ENCODE measurements at regions not wholly inside any gene's neighbourhood (a gene's known extent, or its start where the extent isn't known, plus 50 kb on each side); places are given as distances from the start of the nearest gene placed in this dataset.

- Histone ChIP-seq H3K27ac (ENCODE audit: low read depth, low read length) (no peak overlapping the region), H3K79me2 (ENCODE audit: control insufficient read depth, low read length) (no peaks in the 10 kb centered on the region), H4K20me1 (ENCODE audit: control insufficient read depth, insufficient read depth, low read depth, low read length) (no peaks in the 10 kb centered on the region), H3K9me3 (ENCODE audit: control insufficient read depth, insufficient read depth, low read length) (no peaks in the 10 kb centered on the region), H3K9me2 (replicated peaks; ENCODE audit: control insufficient read depth, low read length) (no peaks in the 10 kb centered on the region), H3K36me3 (ENCODE audit: control insufficient read depth, low read length) (no peaks in the 10 kb centered on the region), H3K4me1 (ENCODE audit: control insufficient read depth, low read length) (peaks cover 18% of the 10 kb centered on the region), H3K4me3 (ENCODE audit: low read length) (no peak overlapping the region), H3K27me3 (ENCODE audit: control insufficient read depth, low read length) (no peaks in the 10 kb centered on the region), H3K4me2 (ENCODE audit: low read length) (no peak overlapping the region), H3F3A (ENCODE audit: control insufficient read depth, insufficient read depth) (no peaks in the 10 kb centered on the region)
- no peak for TF ChIP-seq EZH2phosphoT487 (IDR thresholded peaks at IDR 0.05; ENCODE audit: borderline replicate concordance, low read length)
- no peak for TF ChIP-seq CTCF (IDR thresholded peaks at IDR 0.05; ENCODE audit: low read depth, low read length, poor library complexity, severe bottlenecking)
These were observed 98.9 kb upstream of the CPEB4 start for GRCh38 chr5:173789031-173789920.

- H3K27me3 ChIP-seq (ENCODE audit: control insufficient read depth, low read length): no peaks in the 10 kb centered on the region
- no peaks in the 10 kb centered on the region for H3K9me2 ChIP-seq (replicated peaks; ENCODE audit: control insufficient read depth, low read length)
- no peaks in the 10 kb centered on the region for H3F3A ChIP-seq (ENCODE audit: control insufficient read depth, insufficient read depth)
- no peak overlapping the region for H3K27ac ChIP-seq (ENCODE audit: low read depth, low read length)
- H3K9me3 ChIP-seq (ENCODE audit: control insufficient read depth, insufficient read depth, low read length): no peaks in the 10 kb centered on the region
- peaks cover 18% of the 10 kb centered on the region for H3K4me1 ChIP-seq (ENCODE audit: control insufficient read depth, low read length)
- no peaks in the 10 kb centered on the region for H3K36me3 ChIP-seq (ENCODE audit: control insufficient read depth, low read length)
- no peaks in the 10 kb centered on the region for H3K79me2 ChIP-seq (ENCODE audit: control insufficient read depth, low read length)
- TF ChIP-seq CTCF (IDR thresholded peaks at IDR 0.05; ENCODE audit: low read depth, low read length, poor library complexity, severe bottlenecking) (no peak), EZH2phosphoT487 (IDR thresholded peaks at IDR 0.05; ENCODE audit: borderline replicate concordance, low read length) (no peak)
- H3K4me3 ChIP-seq (ENCODE audit: low read length): no peak overlapping the region
- no peak overlapping the region for H3K4me2 ChIP-seq (ENCODE audit: low read length)
- no peaks in the 10 kb centered on the region for H4K20me1 ChIP-seq (ENCODE audit: control insufficient read depth, insufficient read depth, low read depth, low read length)
These were observed 97.9 kb upstream of the CPEB4 start for GRCh38 chr5:173790177-173790719.

GRCh38 chr5:173790836-173791546, 97.2 kb upstream of the CPEB4 start:
- Histone ChIP-seq H3K9me3 (ENCODE audit: control insufficient read depth, insufficient read depth, low read length) (no peaks in the 10 kb centered on the region), H3K27me3 (ENCODE audit: control insufficient read depth, low read length) (no peaks in the 10 kb centered on the region), H4K20me1 (ENCODE audit: control insufficient read depth, insufficient read depth, low read depth, low read length) (no peaks in the 10 kb centered on the region), H3K79me2 (ENCODE audit: control insufficient read depth, low read length) (no peaks in the 10 kb centered on the region), H3K9me2 (replicated peaks; ENCODE audit: control insufficient read depth, low read length) (no peaks in the 10 kb centered on the region), H3F3A (ENCODE audit: control insufficient read depth, insufficient read depth) (no peaks in the 10 kb centered on the region), H3K27ac (ENCODE audit: low read depth, low read length) (no peak overlapping the region), H3K4me2 (ENCODE audit: low read length) (no peak overlapping the region), H3K4me1 (ENCODE audit: control insufficient read depth, low read length) (peaks cover 17% of the 10 kb centered on the region), H3K4me3 (ENCODE audit: low read length) (no peak overlapping the region), H3K36me3 (ENCODE audit: control insufficient read depth, low read length) (no peaks in the 10 kb centered on the region)
- TF ChIP-seq EZH2phosphoT487 (IDR thresholded peaks at IDR 0.05; ENCODE audit: borderline replicate concordance, low read length) (no peak), CTCF (IDR thresholded peaks at IDR 0.05; ENCODE audit: low read depth, low read length, poor library complexity, severe bottlenecking) (no peak)
